DND-41 (cell line): ENCODE measurements at regions not wholly inside any gene's neighbourhood (a gene's known extent, or its start where the extent isn't known, plus 50 kb on each side); places are given as distances from the start of the nearest gene placed in this dataset.

Source experiments
- CTCF ChIP-seq: IDR thresholded peaks from 2 replicates; pipeline ENCODE4 v1.5.1; 2012; ENCODE audit warnings: borderline replicate concordance, low read length, moderate library complexity, mild to moderate bottlenecking; ENCODE audit not compliant: poor library complexity, severe bottlenecking; ENCODE audit errors: extremely low read depth
- EZH2 ChIP-seq: IDR thresholded peaks from 3 replicates; pipeline ENCODE4 v1.6.1; 2012; ENCODE audit warnings: borderline replicate concordance, low read depth, mild to moderate bottlenecking, moderate library complexity, low read length, inconsistent platforms; ENCODE audit not compliant: severe bottlenecking

- no peak for TF ChIP-seq CTCF
- TF ChIP-seq EZH2, result no peak
Measured at GRCh38 chr6:53436526-53437303, 88.0 kb upstream of the ELOVL5 start.
